GM21515 (cell line): ENCODE measurements at regions not wholly inside any gene's neighbourhood (a gene's known extent, or its start where the extent isn't known, plus 50 kb on each side); places are given as distances from the start of the nearest gene placed in this dataset.
"Not testable (repeated sequence)": the region's sequence is repeated elsewhere in the genome, so short reads cannot be mapped to it uniquely, and the experiment has no call there.

ENCODE experiments used
- ATAC-seq: cut with Tn5 transposase; IDR thresholded peaks from one replicate; pipeline ENCODE4 v1.9.1; 2021; ENCODE audit not compliant: unreplicated experiment

GRCh38 chr4:3865986-3866812, 100.0 kb downstream of the ADRA2C start:
- ATAC-seq = no peak

GRCh38 chr4:3866813-3867129, 100.6 kb downstream of the ADRA2C start:
- no peak for ATAC-seq

GRCh38 chr4:3867403-3868100, 101.4 kb downstream of the ADRA2C start:
- ATAC-seq = no peak

- ATAC-seq = no peak
Measured at GRCh38 chr4:3868211-3869173, 102.3 kb downstream of the ADRA2C start.

- no peak for ATAC-seq
Measured at GRCh38 chr4:3869174-3869572, 103.0 kb downstream of the ADRA2C start.

GRCh38 chr4:3869661-3870566, 103.7 kb downstream of the ADRA2C start:
- no peak for ATAC-seq

- no peak for ATAC-seq
Measured at GRCh38 chr4:3870567-3870962, 104.4 kb downstream of the ADRA2C start.

- ATAC-seq = no peak
Measured at GRCh38 chr4:3871181-3871852, 105.1 kb downstream of the ADRA2C start.

- ATAC-seq = no peak
Measured at GRCh38 chr4:3871881-3872833, 106.0 kb downstream of the ADRA2C start.

- no peak for ATAC-seq
Measured at GRCh38 chr4:3872834-3873313, 106.7 kb downstream of the ADRA2C start.

GRCh38 chr4:3873408-3874027, 107.3 kb downstream of the ADRA2C start:
- no peak for ATAC-seq

- ATAC-seq = no peak
Measured at GRCh38 chr4:3874028-3874415, 107.8 kb downstream of the ADRA2C start.

GRCh38 chr4:3874525-3875110, 108.4 kb downstream of the ADRA2C start:
- ATAC-seq = no peak

- no peak for ATAC-seq
Measured at GRCh38 chr4:3875466-3875865, 109.3 kb downstream of the ADRA2C start.

- not testable (repeated sequence) for ATAC-seq
Measured at GRCh38 chr4:3876057-3876845, 110.1 kb downstream of the ADRA2C start.

- no peak for ATAC-seq
Measured at GRCh38 chr4:3877236-3877635, 111.1 kb downstream of the ADRA2C start.

- ATAC-seq = no peak
Measured at GRCh38 chr4:3877868-3878267, 111.7 kb downstream of the ADRA2C start.
